GM12872 (cell line): ENCODE measurements at regions not wholly inside any gene's neighbourhood (a gene's known extent, or its start where the extent isn't known, plus 50 kb on each side); places are given as distances from the start of the nearest gene placed in this dataset.

ENCODE experiments used
- TF ChIP-seq, protein P1 (sequence below): IDR thresholded peaks from 3 replicates; pipeline ENCODE4 v1.5.1; 2011; ENCODE audit warnings: low read depth, mild to moderate bottlenecking, low read length, moderate library complexity; ENCODE audit not compliant: insufficient read depth

- TF ChIP-seq, protein P1, sequence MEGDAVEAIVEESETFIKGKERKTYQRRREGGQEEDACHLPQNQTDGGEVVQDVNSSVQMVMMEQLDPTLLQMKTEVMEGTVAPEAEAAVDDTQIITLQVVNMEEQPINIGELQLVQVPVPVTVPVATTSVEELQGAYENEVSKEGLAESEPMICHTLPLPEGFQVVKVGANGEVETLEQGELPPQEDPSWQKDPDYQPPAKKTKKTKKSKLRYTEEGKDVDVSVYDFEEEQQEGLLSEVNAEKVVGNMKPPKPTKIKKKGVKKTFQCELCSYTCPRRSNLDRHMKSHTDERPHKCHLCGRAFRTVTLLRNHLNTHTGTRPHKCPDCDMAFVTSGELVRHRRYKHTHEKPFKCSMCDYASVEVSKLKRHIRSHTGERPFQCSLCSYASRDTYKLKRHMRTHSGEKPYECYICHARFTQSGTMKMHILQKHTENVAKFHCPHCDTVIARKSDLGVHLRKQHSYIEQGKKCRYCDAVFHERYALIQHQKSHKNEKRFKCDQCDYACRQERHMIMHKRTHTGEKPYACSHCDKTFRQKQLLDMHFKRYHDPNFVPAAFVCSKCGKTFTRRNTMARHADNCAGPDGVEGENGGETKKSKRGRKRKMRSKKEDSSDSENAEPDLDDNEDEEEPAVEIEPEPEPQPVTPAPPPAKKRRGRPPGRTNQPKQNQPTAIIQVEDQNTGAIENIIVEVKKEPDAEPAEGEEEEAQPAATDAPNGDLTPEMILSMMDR = no peak
These were observed 590.4 kb upstream of the DPPA4 start for GRCh38 chr3:109927726-109928125.

- TF ChIP-seq, protein P1 = no peak
These were observed 593.2 kb upstream of the DPPA4 start for GRCh38 chr3:109930582-109930981.

DNA sequence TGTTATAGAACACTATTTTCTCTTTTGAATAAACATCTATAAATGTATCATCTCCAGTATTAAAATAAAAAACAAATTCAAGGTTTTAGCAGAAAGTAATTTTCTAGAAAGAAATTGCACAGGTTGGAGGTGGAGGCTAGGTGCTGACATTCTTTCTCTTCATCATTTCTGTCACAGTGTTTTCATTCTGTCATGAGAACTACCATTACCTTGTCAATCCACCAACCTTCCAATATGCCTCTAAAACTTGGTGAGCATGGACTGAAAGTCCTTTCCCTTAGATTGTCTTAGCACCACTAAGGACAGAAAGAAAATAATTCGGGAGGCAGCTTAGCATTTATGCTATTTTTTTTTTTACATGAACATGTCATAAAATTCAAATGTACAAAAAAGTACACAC is 596.2 kb upstream of the DPPA4 start:
- TF ChIP-seq, protein P1 = no peak

DNA sequence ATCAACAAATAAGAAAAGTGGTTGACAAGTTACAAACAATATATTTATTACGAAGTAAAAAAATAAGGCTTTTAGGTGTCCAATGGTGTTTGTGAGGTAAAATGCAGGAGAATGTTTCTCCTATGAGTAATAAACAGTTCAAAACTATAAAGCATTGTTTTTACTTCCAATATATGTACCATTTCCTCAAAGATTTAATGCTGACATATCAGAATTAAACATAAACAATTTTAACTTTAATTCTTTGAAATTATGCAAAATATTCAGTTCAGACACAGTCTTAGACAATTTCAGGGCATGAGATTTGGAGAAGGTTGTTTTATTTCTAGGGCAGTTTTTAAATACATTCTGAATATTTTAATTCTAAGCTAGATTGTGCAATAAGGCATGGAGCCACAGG is 602.5 kb upstream of the DPPA4 start:
- TF ChIP-seq, protein P1 = no peak

DNA sequence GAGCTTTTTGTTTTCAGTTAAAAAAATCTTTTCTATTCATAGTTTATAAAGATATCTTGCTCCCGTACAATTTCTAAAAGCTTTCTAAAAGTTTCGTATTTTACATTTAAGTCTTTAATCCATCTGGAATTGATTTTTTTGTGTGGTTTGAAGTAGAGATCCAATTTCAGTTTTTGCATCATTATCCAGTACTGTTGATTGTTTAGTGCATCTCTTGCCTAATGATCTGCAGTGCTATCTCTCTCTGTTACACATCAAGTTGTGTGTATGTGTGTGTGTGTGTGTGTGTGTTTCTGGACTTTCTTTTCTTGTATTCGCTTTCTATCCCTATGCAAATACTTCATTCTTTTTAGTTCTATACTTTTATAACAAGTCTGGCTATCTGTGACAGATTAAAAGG is 605.8 kb upstream of the DPPA4 start:
- TF ChIP-seq, protein P1 = no peak

- TF ChIP-seq, protein P1 = no peak
These were observed 607.5 kb upstream of the DPPA4 start for GRCh38 chr3:109944836-109945235.

DNA sequence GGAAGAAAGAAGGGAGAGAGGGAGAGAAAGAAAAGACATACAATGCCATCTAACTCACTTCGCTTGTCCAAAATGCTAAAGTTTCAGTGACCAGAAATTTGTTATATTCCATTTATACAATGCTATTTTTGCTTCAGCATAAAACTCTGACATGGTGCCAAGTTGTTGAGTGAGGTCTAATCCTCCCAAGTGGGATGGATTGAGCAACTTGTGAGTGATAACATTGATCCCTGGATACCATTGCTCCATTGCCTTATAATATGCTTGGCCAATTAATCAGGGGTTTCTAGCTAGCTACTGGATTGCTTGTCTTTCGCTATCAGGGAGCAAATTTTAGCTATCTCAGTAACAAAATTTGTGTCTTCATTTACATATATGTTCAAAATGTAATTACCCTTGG is 615.6 kb upstream of the DPPA4 start:
- TF ChIP-seq, protein P1 = no peak

- TF ChIP-seq, protein P1 = no peak
These were observed 626.5 kb upstream of the DPPA4 start for GRCh38 chr3:109963831-109964230.
